KMS-11 (cell line): ENCODE measurements at regions not wholly inside any gene's neighbourhood (a gene's known extent, or its start where the extent isn't known, plus 50 kb on each side); places are given as distances from the start of the nearest gene placed in this dataset.
"Not testable (repeated sequence)": the region's sequence is repeated elsewhere in the genome, so short reads cannot be mapped to it uniquely, and the experiment has no call there.

Experiments
- H2AFZ ChIP-seq: fragments of 200-600 bp; sonication (generic); 2 replicates; pipeline ENCODE4 v1.6.1; 2016; ENCODE audit warnings: antibody characterized with exemption, mixed run types, low read depth
- H3K27ac ChIP-seq: fragments of 200-600 bp; sonication (generic); 2 replicates; pipeline ENCODE4 v1.6.1; 2016; ENCODE audit warnings: mild to moderate bottlenecking, mixed run types
- H3K27me3 ChIP-seq: fragments of 200-600 bp; sonication (generic); 2 replicates; pipeline ENCODE4 v1.6.1; 2017; ENCODE audit warnings: mild to moderate bottlenecking, low read depth, mixed run types, moderate library complexity; ENCODE audit not compliant: insufficient read depth
- H3K36me3 ChIP-seq: fragments of 200-600 bp; sonication (generic); 2 replicates; pipeline ENCODE4 v1.6.1; 2017; ENCODE audit warnings: mild to moderate bottlenecking, mixed run types; ENCODE audit not compliant: insufficient read depth
- H3K4me1 ChIP-seq: fragments of 200-600 bp; sonication (generic); 2 replicates; pipeline ENCODE4 v1.6.1; 2016; ENCODE audit warnings: mild to moderate bottlenecking, low read depth, mixed run types; ENCODE audit not compliant: poor library complexity, severe bottlenecking
- H3K4me2 ChIP-seq: fragments of 200-600 bp; sonication (generic); 2 replicates; pipeline ENCODE4 v1.7.0; 2016; ENCODE audit warnings: mild to moderate bottlenecking, mixed run types
- H3K4me3 ChIP-seq: fragments of 200-600 bp; sonication (generic); IDR thresholded peaks from 2 replicates; pipeline ENCODE4 v1.6.1; 2017; ENCODE audit warnings: low read depth, low read length, mixed read lengths; ENCODE audit not compliant: insufficient read depth
- H3K79me2 ChIP-seq: fragments of 200-600 bp; sonication (generic); 2 replicates; pipeline ENCODE4 v1.6.1; 2016; ENCODE audit warnings: low read depth, mixed run types; ENCODE audit not compliant: insufficient read depth
- H3K9ac ChIP-seq: fragments of 200-600 bp; sonication (generic); 2 replicates; pipeline ENCODE4 v1.6.1; 2016; ENCODE audit warnings: mild to moderate bottlenecking, mixed run types
- H4K20me1 ChIP-seq: fragments of 200-600 bp; sonication (generic); 2 replicates; pipeline ENCODE4 v1.6.1; 2016; ENCODE audit warnings: mild to moderate bottlenecking, mixed run types; ENCODE audit not compliant: insufficient read depth
- CTCF ChIP-seq: fragments of 200-600 bp; sonication (generic); conservative IDR thresholded peaks from 2 replicates; pipeline ENCODE4 v1.6.1; 2017; ENCODE audit warnings: low read depth, mild to moderate bottlenecking, antibody characterized with exemption, low read length, moderate library complexity, mixed read lengths

- TF ChIP-seq CTCF = no peak
- Histone ChIP-seq H3K27me3 (no peaks in the 10 kb centered on the region), H3K27ac (no peak overlapping the region), H3K9ac (no peak overlapping the region), H2AFZ (no peak overlapping the region), H3K36me3 (no peaks in the 10 kb centered on the region), H4K20me1 (no peaks in the 10 kb centered on the region), H3K4me2 (no peak overlapping the region), H3K79me2 (no peaks in the 10 kb centered on the region), H3K4me3 (no peak overlapping the region), H3K4me1 (no peaks in the 10 kb centered on the region)
Measured at GRCh38 chr2:122808286-122808969, 1053.0 kb downstream of the TSN start.

DNA sequence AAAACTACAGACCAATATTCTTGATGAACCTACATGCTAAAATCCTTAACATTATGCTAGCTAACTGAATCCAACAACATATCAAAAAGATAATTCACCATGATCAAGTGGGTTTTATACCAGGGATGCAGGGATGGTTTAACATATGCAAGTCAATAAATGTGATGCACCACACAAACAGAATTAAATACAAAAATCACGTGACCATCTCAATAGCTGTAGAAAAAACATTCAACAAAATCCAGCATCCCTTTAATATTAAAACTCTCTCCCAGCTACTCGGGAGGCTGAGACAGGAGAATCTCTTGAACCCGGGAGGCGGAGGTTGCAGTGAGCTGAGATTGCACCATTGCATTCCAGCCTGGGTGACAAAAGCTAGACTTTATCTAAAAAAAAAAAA is 1056.8 kb downstream of the TSN start:
- H3K4me3 ChIP-seq, H3K36me3 ChIP-seq, H3K9ac ChIP-seq, H3K4me2 ChIP-seq, H3K27me3 ChIP-seq, H3K4me1 ChIP-seq, H2AFZ ChIP-seq, H4K20me1 ChIP-seq, H3K27ac ChIP-seq, H3K79me2 ChIP-seq: not testable (repeated sequence)

GRCh38 chr2:122815120-122815519 is 1059.7 kb downstream of the TSN start:
- Histone ChIP-seq H2AFZ (no peak overlapping the region), H3K27ac (no peak overlapping the region), H3K4me1 (no peaks in the 10 kb centered on the region), H3K4me2 (no peak overlapping the region), H3K36me3 (no peaks in the 10 kb centered on the region), H3K4me3 (no peak overlapping the region), H3K27me3 (no peaks in the 10 kb centered on the region), H3K79me2 (no peaks in the 10 kb centered on the region), H3K9ac (no peak overlapping the region), H4K20me1 (no peaks in the 10 kb centered on the region)
- TF ChIP-seq CTCF = no peak

DNA sequence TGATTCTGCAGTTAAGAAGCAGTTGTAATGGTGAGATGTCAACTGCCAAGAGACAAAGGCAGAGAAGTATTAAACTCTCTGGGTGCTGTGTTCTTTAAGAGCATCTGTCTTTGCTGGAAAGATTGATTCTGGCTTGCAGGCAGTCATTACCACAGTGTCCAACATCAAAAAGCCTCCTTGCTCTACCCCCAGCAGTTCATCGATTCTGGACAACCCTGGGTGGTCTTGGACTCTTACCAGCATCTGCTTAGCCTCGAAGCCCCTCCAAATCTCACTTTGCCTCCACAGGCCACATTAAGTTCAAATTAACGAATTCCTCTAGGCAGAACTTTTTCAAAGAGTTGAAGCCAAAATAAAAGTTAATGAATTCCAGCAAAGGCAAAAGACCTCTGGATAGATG is 1061.4 kb downstream of the TSN start:
- TF ChIP-seq CTCF = no peak
- Histone ChIP-seq H3K27me3 (no peaks in the 10 kb centered on the region), H3K4me1 (no peaks in the 10 kb centered on the region), H3K27ac (no peak overlapping the region), H3K4me2 (no peak overlapping the region), H2AFZ (no peak overlapping the region), H4K20me1 (no peaks in the 10 kb centered on the region), H3K36me3 (no peaks in the 10 kb centered on the region), H3K9ac (no peak overlapping the region), H3K4me3 (no peak overlapping the region), H3K79me2 (no peaks in the 10 kb centered on the region)

DNA sequence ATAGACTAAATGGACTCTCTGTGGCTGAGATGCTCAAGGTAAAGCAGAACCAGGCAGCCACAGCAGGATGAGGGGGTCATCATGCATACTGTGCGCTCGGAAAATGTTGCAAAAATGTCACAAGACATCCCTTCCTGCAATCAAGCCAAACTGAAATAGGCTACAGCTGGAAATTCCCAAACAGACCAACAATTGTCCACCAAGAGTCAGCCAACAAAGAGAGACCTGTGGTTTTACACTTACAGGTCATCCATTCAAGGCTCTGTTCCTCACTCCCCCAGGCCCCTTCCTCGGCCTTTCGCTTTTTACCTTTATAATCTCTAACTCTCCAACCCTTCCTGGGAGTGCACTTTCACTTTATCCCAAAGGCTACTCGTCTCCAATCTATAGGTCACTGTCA is 1066.9 kb downstream of the TSN start:
- Histone ChIP-seq H3K79me2 (no peaks in the 10 kb centered on the region), H3K9ac (no peak overlapping the region), H3K27me3 (no peaks in the 10 kb centered on the region), H3K36me3 (no peaks in the 10 kb centered on the region), H3K4me3 (no peak overlapping the region), H3K4me1 (no peaks in the 10 kb centered on the region), H2AFZ (no peak overlapping the region), H3K27ac (no peak overlapping the region), H4K20me1 (no peaks in the 10 kb centered on the region), H3K4me2 (no peak overlapping the region)
- no peak for TF ChIP-seq CTCF
